ENCODE measurements at regions not wholly inside any gene's neighbourhood (a gene's known extent, or its start where the extent isn't known, plus 50 kb on each side); places are given as distances from the start of the nearest gene placed in this dataset.

GRCh38 chr14:98605043-98605442 is 667.0 kb downstream of the BCL11B start (continued):
- no peak for TF ChIP-seq REST (IDR thresholded peaks at IDR 0.05; ENCODE audit: low read depth, low read length)

- Histone ChIP-seq H2AFZ (ENCODE audit: low read depth) (no peak overlapping the region), H3K79me2 (ENCODE audit: insufficient read depth) (no peaks in the 10 kb centered on the region), H3K9me2 (no peaks in the 10 kb centered on the region), H3K4me3 (ENCODE audit: low read depth in 2 of 2, low read length in 1 of 2) (no peak overlapping the region), H3K36me3 (replicated peaks in 1 of 2; ENCODE audit: control insufficient read depth in 1 of 2, insufficient read depth in 2 of 2, low read length in 1 of 2) (no peaks in the 10 kb centered on the region), H3F3A (replicated peaks; ENCODE audit: insufficient read depth) (no peaks in the 10 kb centered on the region), H3K27ac (ENCODE audit: low read depth in 2 of 2, low read length in 1 of 2) (no peak overlapping the region), H3K9me3 (no peaks in the 10 kb centered on the region), H3K4me2 (no peak overlapping the region), H3K9ac (no peak overlapping the region), H4K20me1 (ENCODE audit: insufficient read depth) (no peaks in the 10 kb centered on the region), H3K4me1 (ENCODE audit: control insufficient read depth in 1 of 2, insufficient read depth in 2 of 2, low read depth in 1 of 2, low read length in 1 of 2) (no peaks in the 10 kb centered on the region), H3K27me3 (ENCODE audit: insufficient read depth) (no peaks in the 10 kb centered on the region)
- DNase-seq = no peak
- CTCF ChIA-PET = no interaction called here
- WGBS (ENCODE audit: low lambda C conversion rate) = 4% methylated on average over 7 of the region's 8 CpGs
- TF ChIP-seq EP300 (IDR thresholded peaks at IDR 0.05; ENCODE audit: borderline replicate concordance in 1 of 2, low read depth in 1 of 2, low read length in 1 of 2) (no peak), FOSL2 (IDR thresholded peaks at IDR 0.05; ENCODE audit: borderline replicate concordance, low read depth) (no peak), SIN3A (IDR thresholded peaks at IDR 0.05; ENCODE audit: borderline replicate concordance, low read depth, low read length) (no peak), RFX5 (IDR thresholded peaks at IDR 0.05; ENCODE audit: low read length) (no peak), MXI1 (IDR thresholded peaks at IDR 0.05; ENCODE audit: low read depth, low read length) (no peak), EZH2phosphoT487 (IDR thresholded peaks at IDR 0.05; ENCODE audit: borderline replicate concordance, low read depth) (no peak), GABPA (IDR thresholded peaks at IDR 0.05; ENCODE audit: low read depth) (no peak), CHD2 (IDR thresholded peaks at IDR 0.05; ENCODE audit: low read length, partially characterized antibody) (no peak), USF2 (IDR thresholded peaks at IDR 0.05; ENCODE audit: borderline replicate concordance, low read depth, low read length) (no peak), TEAD4 (IDR thresholded peaks at IDR 0.05; ENCODE audit: borderline replicate concordance, insufficient read depth) (no peak), FOXM1 (IDR thresholded peaks at IDR 0.05; ENCODE audit: low read depth) (no peak)
- POLR2A ChIA-PET = no interaction called here
These were observed 665.9 kb downstream of the BCL11B start for GRCh38 chr14:98606041-98606640.

Data from SK-N-SH (cell line).